ENCODE measurements at regions not wholly inside any gene's neighbourhood (a gene's known extent, or its start where the extent isn't known, plus 50 kb on each side); places are given as distances from the start of the nearest gene placed in this dataset.
A peak's percentile ranks its signal among the peaks of the same experiment; 100 is the strongest.

DNA sequence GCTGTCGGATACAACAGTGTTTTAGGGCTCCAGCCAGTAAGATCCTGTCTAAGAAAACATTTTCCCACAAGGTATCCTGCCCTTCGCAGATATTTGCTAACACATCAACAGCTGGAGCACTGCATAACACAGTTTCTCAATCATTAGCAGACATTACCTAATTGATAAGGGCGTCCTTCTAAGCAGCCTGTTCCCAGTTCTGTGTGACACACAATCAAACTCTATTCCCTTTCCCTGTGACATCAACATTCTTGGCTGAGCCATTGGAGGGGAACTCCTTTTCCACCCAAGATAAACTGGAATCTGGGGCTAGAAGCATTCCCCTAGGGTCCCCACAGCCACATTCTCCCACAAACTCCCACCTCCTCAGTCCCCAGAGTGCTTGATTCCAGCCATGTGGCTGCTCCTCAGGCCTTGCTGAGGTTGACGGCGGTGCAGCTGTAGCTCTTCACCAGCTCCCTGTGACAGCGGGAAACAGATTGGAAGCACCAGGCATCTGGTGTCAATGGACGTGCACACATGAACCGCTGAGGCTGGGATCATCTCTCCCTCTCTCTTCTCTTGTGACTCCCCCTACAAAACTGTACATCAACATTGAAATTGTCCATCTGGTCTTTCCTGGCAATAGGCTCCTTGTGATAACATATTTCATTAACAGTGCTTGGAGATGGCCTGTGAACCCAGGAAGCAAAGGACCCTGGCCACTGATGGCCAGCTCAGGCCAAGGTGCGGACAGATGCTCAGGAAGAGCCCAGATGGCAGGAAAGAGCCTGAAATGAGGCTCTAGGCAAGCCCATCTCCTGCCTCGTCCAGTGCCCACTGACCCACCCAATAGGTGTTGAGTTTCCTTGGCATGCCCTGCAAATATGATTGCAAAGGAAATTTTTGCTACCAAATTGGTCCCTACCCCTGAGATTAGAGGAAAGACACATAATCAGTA, 131.1 kb upstream of the TBX20 start:
- no peak for DNase-seq

DNA sequence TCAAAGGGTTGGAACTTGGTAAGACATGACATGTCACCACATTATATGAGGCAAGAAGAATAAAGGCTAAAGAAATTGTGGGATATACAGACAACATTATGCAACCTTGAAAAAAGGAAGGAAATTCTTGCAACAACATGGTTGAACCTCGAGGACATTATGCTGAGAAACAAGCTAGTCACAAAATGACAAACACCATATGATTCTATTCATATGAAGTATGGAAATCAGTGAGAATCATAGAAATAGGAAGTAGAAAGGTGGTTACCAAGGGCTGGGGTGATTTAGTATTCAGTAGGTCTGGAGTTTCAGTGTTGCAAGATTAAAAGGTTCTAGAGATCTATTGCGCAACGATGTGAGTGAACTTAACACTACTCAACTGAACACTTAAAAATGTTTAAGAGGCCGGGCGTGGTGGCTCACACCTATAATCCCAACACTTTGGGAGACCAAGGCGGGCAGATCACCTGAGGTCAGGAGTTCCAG, 126.9 kb upstream of the TBX20 start:
- no peak for DNase-seq

DNA sequence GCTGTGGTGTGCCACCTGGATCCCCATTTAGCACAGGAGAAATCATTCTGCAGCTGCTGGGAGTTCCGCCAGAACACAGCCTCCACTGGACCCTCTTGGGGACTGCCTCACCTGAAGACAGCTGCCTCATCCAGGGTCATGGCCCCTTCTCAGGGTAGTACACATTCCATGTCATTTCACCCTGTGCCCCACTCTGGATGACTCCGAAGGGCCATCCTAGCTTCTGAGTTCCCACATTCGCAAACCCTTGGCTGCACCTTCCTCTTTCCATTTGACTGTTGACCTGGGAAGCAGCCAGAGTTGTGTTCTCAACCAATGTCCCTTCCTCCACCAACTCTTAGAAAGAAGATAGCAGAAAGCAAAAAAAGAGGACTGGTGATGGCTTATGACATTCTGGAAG, 125.6 kb upstream of the TBX20 start:
- no peak for DNase-seq

DNA sequence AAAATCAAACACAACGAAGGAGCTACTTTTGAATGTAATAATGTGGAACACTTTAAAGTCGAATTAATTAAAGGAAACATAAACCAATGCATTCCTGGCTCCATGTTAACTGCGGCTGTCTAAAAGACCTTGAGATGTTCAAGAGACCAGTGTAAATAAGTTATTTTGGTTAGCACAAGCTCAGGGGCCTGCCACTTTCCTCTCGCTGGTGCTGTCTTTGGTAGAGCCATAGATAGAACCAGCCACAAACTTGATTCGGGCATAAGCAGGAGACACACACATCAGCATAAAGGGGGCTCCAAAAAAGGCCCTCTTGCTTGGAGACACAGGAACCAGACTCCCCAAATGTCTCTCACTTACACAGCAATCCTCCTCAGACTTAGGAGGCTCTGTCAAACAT, 121.6 kb upstream of the TBX20 start:
- DNase-seq: no peak

DNA sequence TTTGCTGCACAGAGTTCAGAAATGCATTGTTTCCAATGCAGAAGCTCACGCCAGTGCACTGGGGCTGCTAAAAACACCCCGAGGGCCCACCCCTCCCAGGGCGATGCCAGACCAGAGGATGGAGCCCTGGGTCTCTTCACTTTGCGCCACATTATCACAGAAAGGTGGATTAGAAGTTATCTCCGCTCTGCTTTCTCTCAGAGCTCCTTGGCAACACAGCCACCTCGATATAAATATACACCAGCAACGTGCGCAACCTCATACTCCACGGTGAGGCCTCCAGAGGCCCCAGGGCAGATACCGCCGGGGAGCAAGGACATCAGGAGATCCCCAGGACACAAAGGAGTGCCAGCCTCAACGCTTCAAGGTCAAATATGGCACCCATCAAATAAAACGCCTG, 121.0 kb upstream of the TBX20 start:
- DNase-seq: no peak

DNA sequence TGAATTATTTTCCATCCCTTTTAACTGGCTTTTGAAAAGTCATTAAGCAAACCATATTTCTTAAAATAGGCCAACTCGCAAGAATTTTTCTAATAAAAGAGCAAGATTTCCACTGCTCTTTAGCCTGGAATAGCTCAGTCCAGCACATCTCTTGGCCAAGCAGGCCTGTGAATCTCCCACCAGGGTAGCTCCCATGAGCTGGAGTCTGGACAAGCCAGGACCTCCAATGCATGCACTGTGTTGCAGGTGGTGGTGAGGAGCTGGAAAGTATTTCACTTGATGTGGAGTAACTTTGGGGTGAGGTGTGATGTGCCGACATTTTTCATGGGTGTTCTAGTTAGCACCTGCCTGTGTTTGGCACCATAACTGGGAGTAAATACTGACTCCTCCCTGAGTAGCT, 117.3 kb upstream of the TBX20 start:
- DNase-seq: no peak

DNA sequence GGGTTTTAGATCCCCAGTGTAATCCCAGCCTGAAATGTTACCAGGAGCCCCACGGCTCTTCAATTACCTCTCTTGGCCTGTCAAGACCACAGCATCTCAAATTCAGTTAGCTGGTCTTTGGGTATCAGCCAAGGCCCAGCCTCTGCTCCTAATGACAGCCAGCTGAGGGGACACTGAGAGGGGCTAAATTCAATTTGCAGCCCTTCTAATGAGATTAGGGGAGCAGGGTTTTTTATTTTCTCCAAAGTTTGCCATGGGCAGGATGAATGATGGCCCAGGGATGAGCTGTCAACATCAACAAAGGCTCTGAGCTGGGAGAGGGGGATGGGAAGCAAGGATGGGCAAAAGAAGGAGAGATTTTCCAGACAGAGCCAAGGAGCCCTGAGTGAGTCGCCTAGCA, 116.8 kb upstream of the TBX20 start:
- no peak for DNase-seq

DNA sequence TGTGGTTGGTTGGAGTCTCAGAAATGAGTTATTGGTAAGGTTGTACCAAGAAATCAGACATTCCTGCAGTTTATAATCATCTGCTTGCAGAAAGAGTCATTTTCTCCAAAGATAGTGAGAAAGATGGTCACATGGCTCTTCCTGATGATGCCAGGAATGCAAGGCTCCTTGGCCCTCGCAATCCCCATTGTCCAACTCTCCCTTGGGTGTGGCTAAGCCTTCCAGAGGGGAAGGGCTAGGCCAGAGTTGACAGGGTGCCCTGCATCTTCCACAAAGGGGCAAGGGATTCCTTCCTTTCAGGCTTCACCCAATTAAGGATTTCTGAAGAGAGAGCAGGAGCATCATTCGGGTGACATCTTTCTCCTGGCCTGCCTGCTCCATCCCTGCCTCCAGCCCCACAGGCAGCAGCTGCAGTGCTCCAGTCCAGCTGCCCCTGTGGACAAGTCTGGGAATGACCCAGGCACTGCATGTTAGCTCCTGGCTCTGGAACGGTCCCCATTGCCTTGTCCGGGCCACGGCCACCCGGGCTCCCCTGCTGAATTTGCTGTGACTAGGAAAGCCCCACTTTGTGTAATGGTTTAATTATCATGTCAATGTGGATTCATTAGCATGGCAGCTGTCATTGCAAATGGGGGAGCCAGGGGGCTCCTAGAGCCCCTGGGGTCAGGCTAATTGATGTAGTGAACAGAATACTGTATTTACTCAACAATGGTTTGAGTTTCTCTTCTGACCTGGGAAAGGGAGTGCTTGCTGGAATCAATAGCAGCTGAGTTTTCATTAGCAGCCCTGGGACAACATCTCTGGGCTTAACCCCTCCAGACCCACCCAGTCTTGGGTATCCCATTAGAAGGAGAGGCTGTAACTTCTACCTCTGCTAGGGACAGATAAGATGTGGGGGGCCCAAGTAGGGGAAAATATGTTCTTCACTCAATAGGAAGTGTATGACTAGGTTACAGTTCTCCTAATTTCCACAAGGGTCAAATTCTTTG, 112.6 kb upstream of the TBX20 start:
- DNase-seq: no peak

DNA sequence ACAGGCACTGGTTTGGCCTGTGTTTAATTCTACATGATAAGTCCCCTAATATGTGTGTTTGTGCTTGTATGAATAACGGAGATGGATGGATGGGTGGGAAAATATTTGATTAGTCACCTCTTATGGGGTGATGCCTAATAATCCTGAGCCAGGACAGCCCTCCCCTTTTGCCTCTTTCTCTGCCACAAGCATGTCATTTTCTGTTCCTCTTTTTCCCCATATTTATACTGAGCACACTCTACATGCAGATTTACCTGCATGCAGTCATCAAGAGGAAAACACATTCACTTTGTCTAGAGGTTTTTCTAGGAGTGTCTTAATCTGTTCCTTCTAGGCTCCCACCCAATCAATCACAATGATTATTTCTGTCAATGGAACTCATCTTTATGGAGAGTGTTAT, 111.6 kb upstream of the TBX20 start:
- no peak for DNase-seq

DNA sequence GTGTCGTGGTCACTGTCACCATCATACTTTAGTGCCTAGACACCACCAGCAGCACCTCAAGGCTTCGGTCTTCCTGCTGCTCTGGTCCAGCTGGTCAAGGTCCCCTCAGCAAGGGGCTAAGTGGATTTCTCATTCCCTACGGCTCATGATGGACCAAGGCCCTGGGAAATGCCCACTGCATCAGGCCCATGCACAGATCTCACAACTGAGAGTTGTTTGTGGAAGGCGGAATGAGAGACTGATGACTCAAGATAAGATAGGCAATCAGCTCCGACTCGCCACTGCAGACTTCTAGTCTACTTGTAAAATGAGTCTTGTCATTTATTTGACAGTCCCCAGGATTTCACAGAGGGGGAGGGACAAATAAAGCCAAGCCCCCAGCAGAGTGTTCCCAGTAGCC, 108.4 kb upstream of the TBX20 start:
- no peak for DNase-seq

DNA sequence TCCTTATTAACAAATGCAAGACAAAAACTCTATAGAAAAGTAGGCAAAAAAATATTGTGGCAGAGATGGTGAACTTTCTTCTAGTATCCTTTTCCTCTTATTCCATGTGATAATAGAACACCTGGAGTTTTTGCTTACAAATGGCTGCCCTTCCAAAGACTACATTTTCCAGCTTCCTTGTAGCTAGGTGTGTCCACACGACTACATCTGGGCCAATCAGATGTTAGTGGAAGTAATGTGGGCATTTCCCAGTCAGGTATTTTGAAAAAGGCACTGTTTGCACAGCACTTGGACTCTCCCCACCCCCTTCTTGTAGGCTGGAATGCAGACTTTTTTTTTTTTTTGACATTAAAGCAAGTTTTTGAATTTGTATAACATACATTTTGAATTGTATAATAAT, 105.5 kb upstream of the TBX20 start:
- DNase-seq: no peak

DNA sequence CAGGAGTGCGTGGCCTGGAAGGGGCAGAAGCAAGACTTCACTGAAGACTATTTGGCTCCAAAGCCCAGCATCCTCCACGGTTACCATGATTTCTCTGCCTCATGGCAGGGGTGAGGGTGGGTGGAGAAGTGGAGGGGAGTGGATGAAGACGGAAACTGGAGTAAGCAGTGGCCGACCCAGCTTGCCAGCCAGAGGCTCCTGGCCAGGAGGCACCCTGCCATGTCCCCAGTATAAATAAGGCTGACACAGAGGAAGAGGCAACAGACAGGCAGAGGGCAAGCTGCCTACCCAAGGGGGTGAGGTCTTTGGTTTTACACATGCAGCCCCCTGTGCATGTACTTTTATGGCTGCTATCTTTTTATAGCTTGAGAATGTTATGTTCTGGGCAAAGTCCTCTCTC, 102.6 kb upstream of the TBX20 start:
- no peak for DNase-seq

DNA sequence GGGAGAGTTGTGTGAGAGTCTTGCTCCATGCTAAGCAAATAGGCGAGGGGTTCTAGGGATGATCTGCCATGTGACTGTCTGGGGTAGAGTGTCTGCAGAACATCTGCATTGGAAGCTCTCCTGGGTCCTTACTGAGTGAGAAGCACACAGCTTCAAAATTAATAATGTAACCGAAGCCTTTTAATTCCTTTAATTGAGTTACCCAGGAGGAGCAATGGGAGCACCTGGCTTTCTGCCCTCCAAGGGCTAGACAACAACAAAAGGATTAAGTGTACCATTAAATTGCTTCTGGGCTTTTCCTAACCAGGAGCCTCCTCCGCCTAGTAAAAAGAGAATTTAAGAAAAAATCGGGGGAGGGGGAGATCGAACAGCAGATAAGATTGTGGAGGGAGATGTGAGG, 102.0 kb upstream of the TBX20 start:
- peak; percentile 82 for DNase-seq

DNA sequence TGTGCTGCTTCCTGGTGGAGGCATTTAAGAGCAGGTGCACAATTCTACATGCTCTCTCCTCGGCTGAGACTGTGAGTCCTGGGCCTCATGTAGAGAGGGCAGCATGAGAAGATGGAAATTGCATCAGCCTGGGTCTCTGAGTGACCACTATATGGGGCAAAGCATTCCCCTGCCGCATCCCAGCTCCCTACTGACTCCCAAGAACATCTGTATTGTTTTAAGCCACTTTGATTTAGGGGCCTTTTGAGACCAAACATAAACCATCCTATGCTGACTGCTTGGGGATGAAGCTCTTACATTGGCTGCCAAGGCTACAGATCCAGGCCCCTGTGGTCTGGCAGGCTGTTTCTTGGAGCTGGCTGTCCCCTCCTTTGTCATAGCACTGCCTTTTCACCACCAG, 101.3 kb upstream of the TBX20 start:
- no peak for DNase-seq

DNA sequence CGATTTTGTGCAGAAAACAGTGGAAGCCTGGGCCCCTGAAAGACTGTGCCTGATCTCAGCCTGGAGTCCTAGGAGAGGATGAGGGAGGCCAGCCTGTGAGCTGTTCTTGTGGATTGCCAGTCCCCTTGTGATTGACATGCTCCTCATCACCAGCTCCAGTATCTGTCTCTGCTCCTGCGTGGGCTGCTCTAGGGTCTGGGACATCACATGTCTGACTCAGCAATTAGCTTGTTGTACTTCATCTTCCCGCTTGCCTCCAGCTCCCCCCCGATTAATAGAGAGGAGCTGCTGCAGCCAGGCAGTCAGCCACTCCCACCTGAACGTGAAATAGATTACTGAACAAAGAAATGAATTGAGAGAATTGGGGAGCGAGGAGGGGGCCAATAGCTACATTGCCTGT, 99.6 kb upstream of the TBX20 start:
- no peak for DNase-seq

DNA sequence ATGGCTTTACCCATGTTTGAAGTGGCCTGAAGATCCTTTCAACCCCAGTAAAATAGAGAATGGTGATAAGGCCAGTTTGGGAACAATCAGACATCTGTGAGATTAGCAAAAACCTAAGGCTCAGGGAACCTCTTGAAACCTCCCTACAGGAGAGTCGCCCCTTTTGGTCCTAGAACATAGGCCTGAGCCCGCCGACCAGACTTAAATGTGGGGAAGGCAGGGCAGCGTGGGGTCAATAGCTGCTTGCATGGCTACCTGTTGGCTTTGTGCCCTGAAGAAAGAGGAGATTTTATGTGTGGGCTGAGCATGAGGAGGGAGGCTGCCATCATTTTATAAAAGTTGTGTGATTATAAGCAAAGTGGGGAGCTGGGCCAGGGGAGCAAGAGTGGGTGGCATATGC, 97.6 kb upstream of the TBX20 start:
- DNase-seq: no peak

DNA sequence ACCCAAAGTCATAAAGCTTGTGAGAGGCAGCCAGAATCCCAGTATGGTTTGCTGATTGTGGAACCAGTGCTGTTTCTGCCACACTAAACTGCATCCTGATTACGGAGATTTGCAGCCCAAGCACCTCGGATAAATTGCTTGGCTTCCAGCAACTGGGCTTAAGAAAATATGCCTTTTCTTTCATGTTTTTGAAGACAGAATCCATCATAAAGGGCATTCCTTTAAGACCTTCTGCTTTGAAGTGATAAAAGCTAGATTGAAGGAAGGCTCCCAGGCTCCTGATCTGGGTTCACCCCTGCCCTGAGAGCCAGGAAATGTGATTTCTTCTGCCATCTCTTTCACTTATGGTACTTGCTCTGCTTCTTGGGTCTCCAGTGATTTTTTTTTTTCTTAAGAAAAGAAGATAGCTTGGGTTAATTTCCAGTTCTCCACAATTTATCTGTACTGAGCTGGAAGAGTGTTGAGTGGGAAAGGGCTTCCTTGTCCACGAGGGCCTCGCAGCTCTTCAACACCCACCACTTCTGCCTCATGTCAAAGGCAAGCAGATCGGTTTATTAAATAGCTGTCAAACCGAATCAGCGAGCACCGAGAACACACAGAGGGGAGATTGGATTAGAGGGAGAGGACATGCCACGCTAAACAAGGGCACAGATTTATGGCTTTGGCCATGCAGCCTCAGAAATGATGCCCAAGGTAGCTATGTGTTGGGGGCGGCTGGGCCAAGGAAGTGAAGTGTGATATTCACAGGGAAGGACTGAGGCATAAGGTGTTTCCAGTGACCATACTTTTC, 94.9 kb upstream of the TBX20 start:
- DNase-seq: no peak

DNA sequence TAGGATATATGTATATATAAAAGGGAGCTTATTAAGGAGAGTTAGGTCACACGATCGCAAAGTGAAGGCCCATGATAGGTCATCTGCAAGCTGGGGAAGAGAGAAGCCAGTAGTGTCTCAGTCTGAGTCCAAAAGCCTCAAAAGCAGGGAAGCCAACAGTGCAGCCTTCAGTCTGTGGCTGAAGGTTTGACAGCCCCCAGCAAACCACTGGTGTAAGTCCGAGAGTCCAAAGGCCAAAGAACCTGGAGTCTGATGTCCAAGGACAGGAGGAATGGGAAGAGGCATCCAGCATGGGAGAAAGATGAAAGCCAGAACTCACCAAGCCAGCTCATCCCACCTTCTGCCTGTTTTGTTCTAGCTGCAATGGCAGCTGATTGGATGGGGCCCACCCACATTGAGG, 88.9 kb upstream of the TBX20 start:
- no peak for DNase-seq

DNA sequence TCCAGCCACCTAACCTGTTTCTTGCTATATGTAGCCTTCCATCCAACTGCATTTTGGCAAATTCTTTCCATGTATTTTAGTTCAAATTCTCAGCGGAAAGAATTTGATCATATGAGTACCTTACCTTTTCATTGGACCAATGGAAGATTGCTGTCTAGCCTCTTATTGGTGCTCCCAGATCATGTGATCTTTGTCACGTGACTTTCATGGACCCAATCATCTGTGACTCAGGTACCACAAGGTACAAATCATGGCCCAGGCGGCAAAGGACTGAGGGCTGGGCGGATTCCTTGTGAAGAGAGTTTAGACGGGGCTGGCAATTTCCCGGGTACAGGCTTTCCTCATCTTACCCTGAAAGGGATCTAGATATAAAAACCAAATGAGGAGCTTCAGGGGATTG, 85.9 kb upstream of the TBX20 start:
- DNase-seq: no peak

DNA sequence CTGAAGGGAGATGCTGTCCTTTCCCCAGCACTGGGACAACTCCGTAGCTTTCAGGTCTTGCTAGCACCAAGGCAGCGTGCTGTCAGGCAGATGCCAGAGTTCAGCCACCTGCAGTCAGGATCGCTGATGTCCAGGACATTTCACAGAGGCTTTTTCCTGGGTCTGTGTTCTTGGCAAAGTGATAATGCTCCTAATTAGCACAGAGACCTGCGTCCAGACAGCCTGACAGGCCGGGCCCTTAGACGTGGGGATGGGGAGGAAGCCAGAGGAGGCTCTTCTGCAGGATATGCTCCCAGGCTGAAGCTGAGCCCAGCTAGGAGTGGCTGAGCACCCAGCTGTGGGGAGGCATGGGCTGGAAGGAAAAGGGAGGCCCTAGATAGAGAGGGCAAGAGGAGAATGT, 82.5 kb upstream of the TBX20 start:
- DNase-seq: no peak

DNA sequence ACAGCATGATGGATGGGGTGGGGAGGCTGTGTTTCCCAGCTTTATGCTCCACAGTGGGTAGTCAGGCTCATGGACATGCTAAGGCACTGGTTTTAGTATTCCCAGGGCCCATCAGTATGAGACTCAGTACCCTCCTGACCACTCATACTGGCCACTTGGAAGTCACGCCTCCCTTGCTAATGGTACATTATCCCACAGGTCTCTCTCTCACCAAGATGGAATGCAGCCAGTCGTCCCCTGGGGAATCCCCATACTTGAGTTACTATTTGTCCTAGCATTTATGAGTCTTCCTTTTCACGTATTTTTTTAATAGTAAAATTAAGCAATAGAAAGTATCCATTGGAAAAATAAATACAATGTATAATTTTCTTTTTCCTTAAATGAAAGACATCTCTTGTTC, 80.6 kb upstream of the TBX20 start:
- no peak for DNase-seq

DNA sequence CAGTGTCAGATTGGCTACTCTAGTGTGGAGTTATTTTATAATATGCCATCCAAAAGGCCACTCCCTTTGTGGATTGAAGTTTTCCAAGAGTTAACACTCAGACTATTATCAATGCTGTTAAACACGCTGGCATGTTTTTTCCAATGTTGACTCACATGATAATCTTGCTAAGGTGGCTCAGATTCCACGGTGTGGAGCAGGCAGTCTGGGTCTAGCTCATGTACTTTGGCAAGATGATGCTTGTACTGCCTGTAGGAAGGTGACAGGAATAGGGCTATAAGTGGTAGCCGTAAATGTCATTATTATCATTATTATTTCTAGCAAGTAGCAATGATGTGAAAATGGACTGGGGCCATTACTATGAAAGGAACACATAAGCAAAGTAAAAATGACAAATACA, 79.4 kb upstream of the TBX20 start:
- DNase-seq: no peak
